Thymus (tissue), 11 donors: ENCODE measurements at regions not wholly inside any gene's neighbourhood (a gene's known extent, or its start where the extent isn't known, plus 50 kb on each side); places are given as distances from the start of the nearest gene placed in this dataset.

Source experiments
- DNase-seq, 9 donors: peaks; one replicate each; pipeline ENCODE4 v3.0.0-alpha.2; 2013; ENCODE audit warnings: low spot score in 9 of 9, low read depth in 6 of 9, missing footprints in 1 of 9
- H3K27ac ChIP-seq, 2 donors: one replicate each; pipeline ENCODE4 v1.5.1; 2013; ENCODE audit warnings: control low read depth in 1 of 2, low read depth in 1 of 2, low read length in 1 of 2, mild to moderate bottlenecking in 1 of 2, moderate library complexity in 1 of 2
- H3K27me3 ChIP-seq, 2 donors: one replicate each; pipeline ENCODE4 v1.5.1; 2013; ENCODE audit warnings: low read length in 1 of 2; ENCODE audit not compliant: control insufficient read depth in 2 of 2, insufficient read depth in 1 of 2
- H3K36me3 ChIP-seq, 2 donors: one replicate each; pipeline ENCODE4 v1.5.1; 2013; ENCODE audit warnings: low read length in 1 of 2, mild to moderate bottlenecking in 1 of 2, moderate library complexity in 1 of 2; ENCODE audit not compliant: control insufficient read depth in 2 of 2, insufficient read depth in 2 of 2
- H3K4me1 ChIP-seq, 2 donors: one replicate each; pipeline ENCODE4 v1.5.1; 2013; ENCODE audit warnings: low read length in 2 of 2; ENCODE audit not compliant: control insufficient read depth in 2 of 2, insufficient read depth in 2 of 2
- H3K4me3 ChIP-seq, 2 donors: one replicate each; pipeline ENCODE4 v1.5.1; 2013; ENCODE audit warnings: low read length in 2 of 2, control low read depth in 1 of 2, mild to moderate bottlenecking in 1 of 2
- H3K9me3 ChIP-seq, 2 donors: one replicate each; pipeline ENCODE4 v1.5.1; 2013; ENCODE audit warnings: low read length in 1 of 2, mild to moderate bottlenecking in 1 of 2; ENCODE audit not compliant: control insufficient read depth in 2 of 2, insufficient read depth in 1 of 2
- WGBS: extraction: QIAGEN DNeasy Blood & Tissue Kit; methylation state at CpG from one replicate; pipeline ENCODE4 v1.1.7; 2013; 5-methylcytosine and 5-hydroxymethylcytosine counted together
- donor health status: healthy.

GRCh38 chr16:61320791-61321190 is 715.4 kb downstream of the CDH8 start:
- WGBS: 83% methylated on average over 1 of the region's 1 CpG
- Histone ChIP-seq H3K27me3 (no peaks in the 10 kb centered on the region), H3K4me1 (no peaks in the 10 kb centered on the region)

GRCh38 chr16:61313931-61314330 is 722.3 kb downstream of the CDH8 start:
- Histone ChIP-seq H3K9me3 (no peaks in the 10 kb centered on the region), H3K27ac (no peak overlapping the region), H3K36me3 (no peaks in the 10 kb centered on the region), H3K27me3 (no peaks in the 10 kb centered on the region), H3K4me1 (no peaks in the 10 kb centered on the region), H3K4me3 (no peak overlapping the region)
- no peak for DNase-seq
- 93% methylated on average over 2 of the region's 2 CpGs for WGBS

More at GRCh38 chr16:61320791-61321190, 715.4 kb downstream of the CDH8 start:
- no peak overlapping the region for H3K4me3 ChIP-seq
- no peaks in the 10 kb centered on the region for H3K9me3 ChIP-seq
- no peak overlapping the region for H3K27ac ChIP-seq
- DNase-seq: no peak
- H3K36me3 ChIP-seq: no peaks in the 10 kb centered on the region

GRCh38 chr16:61309386-61309785 is 726.9 kb downstream of the CDH8 start:
- H3K27ac ChIP-seq: no peak overlapping the region
- no peaks in the 10 kb centered on the region for H3K27me3 ChIP-seq
- no peak for DNase-seq
- H3K36me3 ChIP-seq: no peaks in the 10 kb centered on the region
- no peak overlapping the region for H3K4me3 ChIP-seq
- no peaks in the 10 kb centered on the region for H3K4me1 ChIP-seq
- no peaks in the 10 kb centered on the region for H3K9me3 ChIP-seq
- WGBS: 92% methylated on average over 1 of the region's 1 CpG

- 95% methylated on average over 6 of the region's 6 CpGs for WGBS
- Histone ChIP-seq H3K4me3 (no peak overlapping the region), H3K9me3 (no peaks in the 10 kb centered on the region), H3K4me1 (no peaks in the 10 kb centered on the region), H3K36me3 (no peaks in the 10 kb centered on the region), H3K27ac (no peak overlapping the region), H3K27me3 (no peaks in the 10 kb centered on the region)
- DNase-seq: no peak
These were observed 730.0 kb downstream of the CDH8 start for GRCh38 chr16:61306204-61306603.

GRCh38 chr16:61296814-61297213 is 739.4 kb downstream of the CDH8 start:
- no peaks in the 10 kb centered on the region for H3K9me3 ChIP-seq
- DNase-seq: no peak
- WGBS: 97% methylated on average over 3 of the region's 3 CpGs
- no peak overlapping the region for H3K27ac ChIP-seq
- no peak overlapping the region for H3K4me3 ChIP-seq
- no peaks in the 10 kb centered on the region for H3K36me3 ChIP-seq
- no peaks in the 10 kb centered on the region for H3K27me3 ChIP-seq
- no peaks in the 10 kb centered on the region for H3K4me1 ChIP-seq

- DNase-seq: no peak
- Histone ChIP-seq H3K27me3 (no peaks in the 10 kb centered on the region), H3K36me3 (no peaks in the 10 kb centered on the region), H3K9me3 (no peaks in the 10 kb centered on the region), H3K27ac (no peak overlapping the region), H3K4me3 (no peak overlapping the region), H3K4me1 (no peaks in the 10 kb centered on the region)
- 92% methylated on average over 7 of the region's 7 CpGs for WGBS
These were observed 739.9 kb downstream of the CDH8 start for GRCh38 chr16:61296305-61296704.

GRCh38 chr16:61295311-61295710 is 740.9 kb downstream of the CDH8 start:
- no peaks in the 10 kb centered on the region for H3K27me3 ChIP-seq
- H3K4me1 ChIP-seq: no peaks in the 10 kb centered on the region

GRCh38 chr16:61289141-61289540 is 747.1 kb downstream of the CDH8 start:
- no peaks in the 10 kb centered on the region for H3K4me1 ChIP-seq
- H3K27me3 ChIP-seq: no peaks in the 10 kb centered on the region
- H3K27ac ChIP-seq: no peak overlapping the region
- 49% methylated on average over 2 of the region's 2 CpGs for WGBS
- no peaks in the 10 kb centered on the region for H3K36me3 ChIP-seq
- no peak overlapping the region for H3K4me3 ChIP-seq
- no peaks in the 10 kb centered on the region for H3K9me3 ChIP-seq
- DNase-seq: no peak

More at GRCh38 chr16:61295311-61295710, 740.9 kb downstream of the CDH8 start:
- H3K36me3 ChIP-seq: no peaks in the 10 kb centered on the region
- no peak overlapping the region for H3K27ac ChIP-seq
- DNase-seq: no peak
- H3K9me3 ChIP-seq: no peaks in the 10 kb centered on the region
- no peak overlapping the region for H3K4me3 ChIP-seq

- Histone ChIP-seq H3K27ac (no peak overlapping the region), H3K27me3 (no peaks in the 10 kb centered on the region), H3K4me3 (no peak overlapping the region), H3K9me3 (no peaks in the 10 kb centered on the region), H3K36me3 (no peaks in the 10 kb centered on the region), H3K4me1 (no peaks in the 10 kb centered on the region)
- 87% methylated on average over 2 of the region's 2 CpGs for WGBS
- no peak for DNase-seq
These were observed 758.4 kb downstream of the CDH8 start for GRCh38 chr16:61277849-61278248.

GRCh38 chr16:61274211-61274610 is 762.0 kb downstream of the CDH8 start:
- H3K27me3 ChIP-seq: no peaks in the 10 kb centered on the region
- WGBS: 92% methylated on average over 5 of the region's 5 CpGs
- no peak for DNase-seq
- H3K4me3 ChIP-seq: no peak overlapping the region
- no peaks in the 10 kb centered on the region for H3K4me1 ChIP-seq
- no peaks in the 10 kb centered on the region for H3K9me3 ChIP-seq
- no peaks in the 10 kb centered on the region for H3K36me3 ChIP-seq
- H3K27ac ChIP-seq: no peak overlapping the region
